IMR-90 (cell line): ENCODE measurements at regions not wholly inside any gene's neighbourhood (a gene's known extent, or its start where the extent isn't known, plus 50 kb on each side); places are given as distances from the start of the nearest gene placed in this dataset.

Experiments
- ATAC-seq: fragments of 200-7000 bp; cut with Tn5 transposase; 2 replicates; pipeline ENCODE4 v1.9.1; 2020; ENCODE audit warnings: low read depth, mild to moderate bottlenecking, moderate library complexity
- BruUV-seq: library from RNA; stranded (reverse); fragments of 400-500 nt; replicated peaks from 2 replicates; lab custom pipeline; 2021; lab: Mats Ljungman, UMichigan
- CTCF ChIA-PET: fragments of 300-600 bp; formaldehyde crosslinking; extraction: SDS; loops from one replicate; lab custom pipeline; 2021; ENCODE audit warnings: antibody characterized with exemption; lab: Yijun Ruan, JAX
- POLR2A ChIA-PET: fragments of 300-600 bp; sonication (Branson Sonifier 250); formaldehyde crosslinking; loops from one replicate; lab custom pipeline; 2022; ENCODE audit warnings: antibody characterized with exemption; ENCODE audit not compliant: unreplicated experiment; lab: Charles Lee
- DNase-seq: peaks from one replicate; pipeline ENCODE4 v3.0.0; 2013
- H2AFZ ChIP-seq: replicated peaks from 2 replicates; pipeline ENCODE3; 2013; ENCODE audit warnings: low read length, mild to moderate bottlenecking; ENCODE audit not compliant: poor library complexity
- H2AK5ac ChIP-seq: 2 replicates; pipeline ENCODE4 v1.6.1; 2013; ENCODE audit warnings: low read depth, low read length, inconsistent platforms
- H2AK9ac ChIP-seq: replicated peaks from 2 replicates; pipeline ENCODE3; 2013; ENCODE audit warnings: mild to moderate bottlenecking, low read depth, low read length, moderate library complexity; ENCODE audit not compliant: poor library complexity
- H2BK120ac ChIP-seq: 2 replicates; pipeline ENCODE4 v1.6.1; 2013; ENCODE audit warnings: low read depth, low read length, inconsistent platforms
- H2BK15ac ChIP-seq: 3 replicates; pipeline ENCODE4 v1.6.1; 2013; ENCODE audit warnings: low read depth, low read length, inconsistent platforms
- H2BK20ac ChIP-seq: 2 replicates; pipeline ENCODE4 v1.6.1; 2013; ENCODE audit warnings: low read depth, mild to moderate bottlenecking, inconsistent platforms, low read length, moderate library complexity
- H2BK5ac ChIP-seq: 2 replicates; pipeline ENCODE4 v1.6.1; 2013; ENCODE audit warnings: mild to moderate bottlenecking, low read depth, low read length, inconsistent platforms; ENCODE audit not compliant: poor library complexity, severe bottlenecking
- H3K14ac ChIP-seq: replicated peaks from 2 replicates; pipeline ENCODE4 v1.6.1; 2013; ENCODE audit warnings: low read depth, low read length, inconsistent platforms
- H3K18ac ChIP-seq: 2 replicates; pipeline ENCODE4 v1.6.1; 2013; ENCODE audit warnings: low read depth, low read length, control low read depth
- H3K23ac ChIP-seq: 2 replicates; pipeline ENCODE4 v1.6.1; 2013; ENCODE audit warnings: low read depth, low read length, inconsistent platforms
- H3K27ac ChIP-seq: 2 replicates; pipeline ENCODE4 v1.5.1; 2013; ENCODE audit warnings: mild to moderate bottlenecking, control low read depth, low read length; ENCODE audit not compliant: insufficient read depth
- H3K27me3 ChIP-seq: 2 replicates; pipeline ENCODE4 v1.6.1; 2013; ENCODE audit warnings: low read length; ENCODE audit not compliant: control insufficient read depth, insufficient read depth
- H3K36me3 ChIP-seq: 2 replicates; pipeline ENCODE4 v1.6.1; 2013; ENCODE audit warnings: low read length, mixed read lengths; ENCODE audit not compliant: control insufficient read depth, insufficient read depth
- H3K4ac ChIP-seq: 2 replicates; pipeline ENCODE4 v1.6.1; 2013; ENCODE audit warnings: low read depth, low read length, inconsistent platforms
- H3K4me1 ChIP-seq: 2 replicates; pipeline ENCODE4 v1.6.1; 2013; ENCODE audit warnings: low read length, mixed read lengths; ENCODE audit not compliant: control insufficient read depth, insufficient read depth
- H3K4me2 ChIP-seq: 2 replicates; pipeline ENCODE4 v1.6.1; 2013; ENCODE audit warnings: low read depth, mild to moderate bottlenecking, control low read depth, low read length, moderate library complexity
- H3K4me3 ChIP-seq: 2 replicates; pipeline ENCODE4 v1.5.1; 2013; ENCODE audit warnings: low read depth, mild to moderate bottlenecking, control low read depth, low read length, moderate library complexity; ENCODE audit not compliant: insufficient read depth
- H3K56ac ChIP-seq: 2 replicates; pipeline ENCODE4 v1.6.1; 2013; ENCODE audit warnings: low read length, inconsistent platforms; ENCODE audit not compliant: insufficient read depth; ENCODE audit errors: extremely low read depth
- H3K79me1 ChIP-seq, 2 experiments: 2 replicates each; pipeline ENCODE4 v1.6.1; 2013; ENCODE audit warnings: low read length in 2 of 2, inconsistent platforms in 1 of 2, low read depth in 1 of 2
- H3K9ac ChIP-seq: 2 replicates; pipeline ENCODE4 v1.6.1; 2013; ENCODE audit warnings: low read depth, low read length, control low read depth
- H3K9me1 ChIP-seq: 2 replicates; pipeline ENCODE4 v1.6.1; 2013; ENCODE audit warnings: low read length, inconsistent platforms; ENCODE audit not compliant: insufficient read depth
- H3K9me3 ChIP-seq: 2 replicates; pipeline ENCODE4 v1.6.1; 2013; ENCODE audit warnings: low read length; ENCODE audit not compliant: control insufficient read depth, insufficient read depth
- H4K20me1 ChIP-seq: 2 replicates; pipeline ENCODE4 v1.6.1; 2013; ENCODE audit warnings: low read length, inconsistent platforms; ENCODE audit not compliant: insufficient read depth
- H4K5ac ChIP-seq: 2 replicates; pipeline ENCODE4 v1.6.1; 2013; ENCODE audit warnings: mild to moderate bottlenecking, low read depth, low read length, control low read depth
- H4K8ac ChIP-seq, 2 experiments: 2 replicates each; pipeline ENCODE4 v1.6.1; 2013; ENCODE audit warnings: low read depth in 2 of 2, low read length in 2 of 2, control low read depth in 1 of 2, inconsistent platforms in 1 of 2
- H4K91ac ChIP-seq: 2 replicates; pipeline ENCODE4 v1.6.1; 2013; ENCODE audit warnings: low read depth, low read length, inconsistent platforms; ENCODE audit not compliant: insufficient read depth
- CEBPB ChIP-seq: IDR thresholded peaks from 2 replicates; pipeline ENCODE4 v1.6.1; 2012; ENCODE audit warnings: low read depth, low read length, improper control_type of control experiment
- MAZ ChIP-seq: IDR thresholded peaks from 2 replicates; pipeline ENCODE4 v1.6.1; 2012; ENCODE audit warnings: low read depth, mild to moderate bottlenecking, low read length, improper control_type of control experiment, moderate library complexity, borderline replicate concordance
- whole genome bisulfite sequencing, 2 experiments: methylation state at CpG; one replicate each; pipeline versions ENCODE4 v1.1.5 to v1.1.7; 2013; ENCODE audit warnings: missing lambda C conversion rate in 2 of 2; ENCODE audit not compliant: insufficient read length in 1 of 2; ENCODE audit errors: extremely low coverage in 2 of 2; 5-methylcytosine and 5-hydroxymethylcytosine counted together
- dilution Hi-C: fragments of 300-500 bp; cut with HindIII; formaldehyde crosslinking; loops from one replicate; pipeline ENCODE4 v1.14.3; 2018; ENCODE audit warnings: low sequenced_read_pairs; ENCODE audit not compliant: unreplicated experiment
- in situ Hi-C: fragments of 300-500 bp; cut with MboI; formaldehyde crosslinking; loops from 3 replicates; pipeline ENCODE4 v1.14.3; 2019; ENCODE audit warnings: low sequenced_read_pairs, inconsistent platforms, mixed read lengths
- intact Hi-C: fragments of 100-400 bp; cut with micrococcal nuclease; formaldehyde crosslinking; loops from 2 replicates; pipeline ENCODE4 v1.10.0; 2022

DNA sequence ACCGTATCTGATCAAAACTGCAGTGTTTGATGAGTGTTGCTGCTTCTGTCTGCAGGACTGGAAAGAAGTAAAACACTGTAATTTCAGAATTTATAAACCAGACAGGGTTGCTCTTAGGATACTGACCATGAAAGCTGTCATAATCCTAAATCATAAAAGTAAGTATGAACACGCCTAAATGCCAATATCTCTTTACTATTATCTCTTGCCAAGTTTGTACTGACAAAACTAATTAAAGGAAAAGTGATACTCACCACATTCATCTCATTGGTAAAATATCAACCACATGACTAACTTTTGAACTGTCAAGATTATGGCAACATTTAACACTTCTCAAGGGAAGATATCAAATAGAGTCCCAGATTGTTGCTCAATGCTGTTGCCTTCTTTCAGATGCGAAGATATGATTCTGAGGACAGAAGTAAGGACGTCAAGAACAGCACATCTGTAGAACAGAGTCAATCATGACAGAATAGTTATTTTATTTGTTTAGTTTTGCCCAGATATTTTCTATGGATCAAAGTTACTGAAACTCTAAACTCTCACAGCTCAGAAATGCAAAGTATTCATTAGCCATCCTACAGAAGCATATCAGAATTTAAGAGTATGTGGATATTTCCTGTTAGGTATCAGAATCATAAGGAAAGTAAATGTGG, 61.4 kb upstream of the COL8A1 start:
- H2AFZ ChIP-seq, result no peak overlapping the region
- no peak overlapping the region for H3K56ac ChIP-seq
- H2BK20ac ChIP-seq, result peak overlapping the region; percentile 48; the same call in 1 of the 2 replicates
- no peaks in the 10 kb centered on the region for H3K79me1 ChIP-seq
- WGBS, 2 experiments, result 100% methylated on average over 1 of the region's 4 CpGs; no CpG with 5 or more reads in 1 of the 2 experiments
- peak overlapping the region in 1 of 2 experiments; percentile 34; a peak in 1 of 4 replicates for H4K8ac ChIP-seq
- TF ChIP-seq CEBPB, result peak; percentile 50
- TF ChIP-seq MAZ, result no peak
- no peak overlapping the region for H3K9ac ChIP-seq
- no TSS peak for BruUV-seq
- POLR2A ChIA-PET, result no interaction called here
- peak overlapping the region; percentile 44; the same call in 1 of the 2 replicates for H2BK120ac ChIP-seq
- H2BK15ac ChIP-seq, result 0 out of 3 replicates have a peak overlapping the region, but pooled peaks have one; percentile 34
- H3K4me2 ChIP-seq, result peak overlapping the region; percentile 1; the same call in 1 of the 2 replicates
- no peak overlapping the region for H3K23ac ChIP-seq
- peaks cover 6% of the 10 kb centered on the region for H3K4me1 ChIP-seq
- intact Hi-C loops (no loop called here), in situ Hi-C loops (no loop called here), dilution Hi-C loops (no loop called here)
- peaks cover 2% of the 10 kb centered on the region; the same call in 1 of the 2 replicates for H3K9me3 ChIP-seq
- no peak overlapping the region for H3K4me3 ChIP-seq
- no peaks in the 10 kb centered on the region for H4K20me1 ChIP-seq
- DNase-seq, result peak; percentile 46
- no peak overlapping the region for H2AK9ac ChIP-seq
- H2AK5ac ChIP-seq, result no peak overlapping the region
- no peak overlapping the region for H4K5ac ChIP-seq
- no peaks in the 10 kb centered on the region for H3K36me3 ChIP-seq
- no peaks in the 10 kb centered on the region for H3K27me3 ChIP-seq
- no peak overlapping the region for H3K14ac ChIP-seq
- H2BK5ac ChIP-seq, result peak overlapping the region; percentile 30
- CTCF ChIA-PET, result no interaction called here
- peak; percentile 74 for ATAC-seq
- H3K4ac ChIP-seq, result no peak overlapping the region; the same call in 1 of the 2 replicates
- H3K18ac ChIP-seq, result peak overlapping the region; percentile 2; the same call in 1 of the 2 replicates
- peak overlapping the region; percentile 58; the same call in 1 of the 2 replicates for H4K91ac ChIP-seq
- no peak overlapping the region for H3K27ac ChIP-seq
- no peaks in the 10 kb centered on the region for H3K9me1 ChIP-seq
